ENCODE measurements at regions not wholly inside any gene's neighbourhood (a gene's known extent, or its start where the extent isn't known, plus 50 kb on each side); places are given as distances from the start of the nearest gene placed in this dataset.

GRCh38 chr2:220310451-220310861 is 683.0 kb downstream of the SLC4A3 start:
- H3K79me2 ChIP-seq, result no peaks in the 10 kb centered on the region
- WGBS (ENCODE audit: low lambda C conversion rate, missing lambda C conversion rate), result 90% methylated on average over 1 of the region's 1 CpG
- H4K20me1 ChIP-seq (ENCODE audit: insufficient read depth, poor library complexity, severe bottlenecking), result no peaks in the 10 kb centered on the region
- H2AFZ ChIP-seq, result no peak overlapping the region
- H3K4me1 ChIP-seq (ENCODE audit: insufficient read depth), result no peaks in the 10 kb centered on the region
- H3K4me3 ChIP-seq, result no peak overlapping the region
- H3K36me3 ChIP-seq (replicated peaks; ENCODE audit: insufficient read depth, low read depth), result no peaks in the 10 kb centered on the region
- H3K27me3 ChIP-seq, result no peaks in the 10 kb centered on the region
- H3K4me2 ChIP-seq, result no peak overlapping the region
- H3K27ac ChIP-seq, result no peak overlapping the region
- no peaks in the 10 kb centered on the region for H3K9me2 ChIP-seq (replicated peaks; ENCODE audit: insufficient read depth)
- TF ChIP-seq, protein P1, sequence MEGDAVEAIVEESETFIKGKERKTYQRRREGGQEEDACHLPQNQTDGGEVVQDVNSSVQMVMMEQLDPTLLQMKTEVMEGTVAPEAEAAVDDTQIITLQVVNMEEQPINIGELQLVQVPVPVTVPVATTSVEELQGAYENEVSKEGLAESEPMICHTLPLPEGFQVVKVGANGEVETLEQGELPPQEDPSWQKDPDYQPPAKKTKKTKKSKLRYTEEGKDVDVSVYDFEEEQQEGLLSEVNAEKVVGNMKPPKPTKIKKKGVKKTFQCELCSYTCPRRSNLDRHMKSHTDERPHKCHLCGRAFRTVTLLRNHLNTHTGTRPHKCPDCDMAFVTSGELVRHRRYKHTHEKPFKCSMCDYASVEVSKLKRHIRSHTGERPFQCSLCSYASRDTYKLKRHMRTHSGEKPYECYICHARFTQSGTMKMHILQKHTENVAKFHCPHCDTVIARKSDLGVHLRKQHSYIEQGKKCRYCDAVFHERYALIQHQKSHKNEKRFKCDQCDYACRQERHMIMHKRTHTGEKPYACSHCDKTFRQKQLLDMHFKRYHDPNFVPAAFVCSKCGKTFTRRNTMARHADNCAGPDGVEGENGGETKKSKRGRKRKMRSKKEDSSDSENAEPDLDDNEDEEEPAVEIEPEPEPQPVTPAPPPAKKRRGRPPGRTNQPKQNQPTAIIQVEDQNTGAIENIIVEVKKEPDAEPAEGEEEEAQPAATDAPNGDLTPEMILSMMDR (IDR thresholded peaks at IDR 0.05; ENCODE audit: poor library complexity), result no peak
- no peak for DNase-seq (ENCODE audit: low spot score)
- no peaks in the 10 kb centered on the region for H3K9me3 ChIP-seq (ENCODE audit: low read depth)

- Histone ChIP-seq H3K4me3 (no peak overlapping the region), H3K9me2 (replicated peaks; ENCODE audit: insufficient read depth) (no peaks in the 10 kb centered on the region), H3K36me3 (replicated peaks; ENCODE audit: insufficient read depth, low read depth) (no peaks in the 10 kb centered on the region), H4K20me1 (ENCODE audit: insufficient read depth, poor library complexity, severe bottlenecking) (no peaks in the 10 kb centered on the region), H3K79me2 (no peaks in the 10 kb centered on the region), H3K4me1 (ENCODE audit: insufficient read depth) (no peaks in the 10 kb centered on the region), H3K9me3 (ENCODE audit: low read depth) (no peaks in the 10 kb centered on the region), H2AFZ (no peak overlapping the region), H3K4me2 (no peak overlapping the region), H3K27me3 (no peaks in the 10 kb centered on the region), H3K27ac (no peak overlapping the region)
- no peak for DNase-seq (ENCODE audit: low spot score)
- WGBS (ENCODE audit: low lambda C conversion rate, missing lambda C conversion rate), result 84% methylated on average over 4 of the region's 4 CpGs
- no peak for TF ChIP-seq EZH2phosphoT487 (IDR thresholded peaks at IDR 0.05; ENCODE audit: low read depth, severe bottlenecking, unreplicated experiment)
- TF ChIP-seq, protein P1 (IDR thresholded peaks at IDR 0.05; ENCODE audit: poor library complexity), result no peak
- no peak for TF ChIP-seq EZH2 (IDR thresholded peaks at IDR 0.05; ENCODE audit: borderline replicate concordance)
These were observed 687.8 kb downstream of the SLC4A3 start for GRCh38 chr2:220315098-220315823.

GRCh38 chr2:220318037-220318436 is 690.6 kb downstream of the SLC4A3 start:
- H3K27me3 ChIP-seq, result no peaks in the 10 kb centered on the region
- H4K20me1 ChIP-seq (ENCODE audit: insufficient read depth, poor library complexity, severe bottlenecking), result no peaks in the 10 kb centered on the region
- H2AFZ ChIP-seq, result no peak overlapping the region
- no peaks in the 10 kb centered on the region for H3K79me2 ChIP-seq
- TF ChIP-seq EZH2 (IDR thresholded peaks at IDR 0.05; ENCODE audit: borderline replicate concordance), result no peak
- no peak for TF ChIP-seq EZH2phosphoT487 (IDR thresholded peaks at IDR 0.05; ENCODE audit: low read depth, severe bottlenecking, unreplicated experiment)
- TF ChIP-seq, protein P1 (IDR thresholded peaks at IDR 0.05; ENCODE audit: poor library complexity), result no peak
- H3K36me3 ChIP-seq (replicated peaks; ENCODE audit: insufficient read depth, low read depth), result no peaks in the 10 kb centered on the region
- H3K4me1 ChIP-seq (ENCODE audit: insufficient read depth), result no peaks in the 10 kb centered on the region
- no peak overlapping the region for H3K4me2 ChIP-seq
- H3K9me2 ChIP-seq (replicated peaks; ENCODE audit: insufficient read depth), result no peaks in the 10 kb centered on the region
- H3K9me3 ChIP-seq (ENCODE audit: low read depth), result no peaks in the 10 kb centered on the region
- DNase-seq (ENCODE audit: low spot score), result no peak
- no peak overlapping the region for H3K4me3 ChIP-seq
- H3K27ac ChIP-seq, result no peak overlapping the region
- 95% methylated on average over 2 of the region's 2 CpGs for WGBS (ENCODE audit: low lambda C conversion rate, missing lambda C conversion rate)

Data from hepatocyte (in vitro differentiated cells).